C4-2B (cell line): ENCODE measurements at regions not wholly inside any gene's neighbourhood (a gene's known extent, or its start where the extent isn't known, plus 50 kb on each side); places are given as distances from the start of the nearest gene placed in this dataset.

Source experiments
- ZFX ChIP-seq: fragments of 450-650 bp; IDR thresholded peaks from 2 replicates; pipeline ENCODE4 v1.6.1; 2017
- TF ChIP-seq, protein P1 (sequence below): fragments of 450-650 bp; conservative IDR thresholded peaks from 2 replicates; pipeline ENCODE4 v1.5.1; 2017; ENCODE audit warnings: mild to moderate bottlenecking

DNA sequence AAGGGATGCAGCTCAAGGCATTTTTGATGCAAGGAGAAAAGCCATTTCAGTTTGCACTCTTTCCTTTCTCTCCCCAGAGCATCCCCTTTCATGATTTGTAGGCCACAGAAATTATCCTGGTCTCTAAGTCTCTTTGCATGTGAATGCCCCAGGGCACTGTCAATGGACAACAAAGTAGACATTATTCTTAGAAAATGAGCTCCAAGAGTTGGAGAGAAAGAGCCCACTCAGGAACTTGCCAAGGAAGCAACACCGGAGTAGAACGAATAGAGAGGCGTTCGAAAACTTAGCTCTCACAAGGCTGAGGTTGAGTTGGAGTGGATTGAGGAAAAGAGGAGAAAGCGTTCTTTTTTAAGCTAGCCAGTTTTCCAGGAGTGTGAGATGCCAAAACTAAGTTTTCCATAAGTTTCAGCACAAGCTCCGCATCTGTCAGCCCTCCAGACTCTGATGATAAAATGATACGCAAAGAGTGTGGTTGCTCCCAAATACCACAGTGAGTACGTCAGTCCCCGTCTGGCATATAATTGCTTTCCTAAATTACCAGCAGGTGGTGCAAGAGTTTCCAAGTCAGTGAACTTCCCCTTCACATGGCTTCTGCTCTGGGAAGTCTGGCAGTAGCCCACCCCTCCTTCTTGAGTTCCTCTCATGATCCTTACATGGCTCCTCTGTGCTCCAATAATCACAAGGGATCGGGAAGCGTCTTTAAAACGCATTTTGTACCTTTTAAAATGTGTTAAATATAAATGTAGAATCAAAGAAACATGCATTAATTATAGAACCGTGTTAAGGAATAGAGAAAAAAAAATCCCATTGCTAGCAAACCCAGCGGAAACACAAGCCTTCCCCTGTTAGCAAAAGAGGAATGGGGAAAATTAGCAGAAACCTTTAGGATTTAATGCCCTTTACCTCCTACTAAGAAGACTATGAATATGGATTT, 1060.6 kb upstream of the FANCL start:
- TF ChIP-seq, protein P1, sequence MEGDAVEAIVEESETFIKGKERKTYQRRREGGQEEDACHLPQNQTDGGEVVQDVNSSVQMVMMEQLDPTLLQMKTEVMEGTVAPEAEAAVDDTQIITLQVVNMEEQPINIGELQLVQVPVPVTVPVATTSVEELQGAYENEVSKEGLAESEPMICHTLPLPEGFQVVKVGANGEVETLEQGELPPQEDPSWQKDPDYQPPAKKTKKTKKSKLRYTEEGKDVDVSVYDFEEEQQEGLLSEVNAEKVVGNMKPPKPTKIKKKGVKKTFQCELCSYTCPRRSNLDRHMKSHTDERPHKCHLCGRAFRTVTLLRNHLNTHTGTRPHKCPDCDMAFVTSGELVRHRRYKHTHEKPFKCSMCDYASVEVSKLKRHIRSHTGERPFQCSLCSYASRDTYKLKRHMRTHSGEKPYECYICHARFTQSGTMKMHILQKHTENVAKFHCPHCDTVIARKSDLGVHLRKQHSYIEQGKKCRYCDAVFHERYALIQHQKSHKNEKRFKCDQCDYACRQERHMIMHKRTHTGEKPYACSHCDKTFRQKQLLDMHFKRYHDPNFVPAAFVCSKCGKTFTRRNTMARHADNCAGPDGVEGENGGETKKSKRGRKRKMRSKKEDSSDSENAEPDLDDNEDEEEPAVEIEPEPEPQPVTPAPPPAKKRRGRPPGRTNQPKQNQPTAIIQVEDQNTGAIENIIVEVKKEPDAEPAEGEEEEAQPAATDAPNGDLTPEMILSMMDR = peak; percentile 50
- no peak for TF ChIP-seq ZFX
